ENCODE measurements at regions not wholly inside any gene's neighbourhood (a gene's known extent, or its start where the extent isn't known, plus 50 kb on each side); places are given as distances from the start of the nearest gene placed in this dataset.

DNA sequence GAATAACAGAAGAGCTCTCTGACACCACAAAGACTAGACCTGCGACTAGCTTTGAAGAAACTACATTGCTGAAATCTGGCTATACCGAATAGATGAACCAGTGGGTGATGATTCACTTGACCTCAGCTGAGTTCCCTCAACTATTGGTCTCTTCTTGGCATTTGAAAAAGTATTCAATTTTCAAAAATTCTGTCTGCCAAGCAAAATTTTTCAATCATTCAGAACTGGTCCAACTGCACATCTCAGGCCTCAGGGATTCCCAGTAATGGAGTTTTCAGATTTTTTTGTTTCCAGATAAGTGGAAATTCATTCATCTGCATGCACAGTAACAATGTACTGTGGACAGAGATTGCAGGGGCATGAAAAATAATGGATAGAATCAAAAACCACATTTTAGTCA is 121.4 kb upstream of the NAA20 start:
- Histone ChIP-seq H3K4me1 (ENCODE audit: control insufficient read depth in 1 of 2, extremely low read depth in 1 of 2, insufficient read depth in 2 of 2, low read length in 2 of 2) (no peaks in the 10 kb centered on the region), H3K27ac (ENCODE audit: low read length) (no peak overlapping the region), H3K36me3 (ENCODE audit: control insufficient read depth in 2 of 2, extremely low read depth in 1 of 2, insufficient read depth in 1 of 2, low read length in 1 of 2) (no peaks in the 10 kb centered on the region), H3K27me3 (replicated peaks in 1 of 2; ENCODE audit: control insufficient read depth in 2 of 2, extremely low read depth in 1 of 2, insufficient read depth in 2 of 2, low read length in 1 of 2) (no peaks in the 10 kb centered on the region), H3K4me3 (ENCODE audit: control insufficient read depth in 1 of 2, extremely low read depth in 1 of 2, low read length in 1 of 2) (no peak overlapping the region), H3K9me3 (no peaks in the 10 kb centered on the region)
- no peak overlapping the region for H3K27ac Mint-ChIP-seq
- DNase-seq (no peak), ATAC-seq (replicated peaks in 1 of 4) (no peak)
- ChIA-PET POLR2A (no interaction called here), CTCF (interaction anchor here in 1 of 2 donors (0.6 kb wide), 1 partner anchor 188 kb away, joined by 3 read pairs; no protein-coding TSS in a partner anchor)
- H3K9me3 Mint-ChIP-seq = peaks cover 7 to 9% (median 9%) of the 10 kb centered on the region in 3 donors
- no peak overlapping the region for H3K4me3 Mint-ChIP-seq
- no peaks in the 10 kb centered on the region for H3K36me3 Mint-ChIP-seq
- peaks cover 11 to 13% of the 10 kb centered on the region in 2 donors for H3K27me3 Mint-ChIP-seq
- no peaks in the 10 kb centered on the region for H3K4me1 Mint-ChIP-seq
- WGBS (ENCODE audit: insufficient coverage) = 84% methylated on average over 2 of the region's 2 CpGs

GRCh38 chr20:19897891-19898290 is 119.3 kb upstream of the NAA20 start:
- no peaks in the 10 kb centered on the region for H3K36me3 Mint-ChIP-seq
- no peaks in the 10 kb centered on the region for H3K4me1 ChIP-seq (ENCODE audit: control insufficient read depth in 1 of 2, extremely low read depth in 1 of 2, insufficient read depth in 2 of 2, low read length in 2 of 2)
- ChIA-PET POLR2A (no interaction called here), CTCF (interaction anchor here in 1 of 2 donors (1.3 kb wide), 1 partner anchor 96 kb away, joined by 3 read pairs; no protein-coding TSS in a partner anchor)
- H3K27ac ChIP-seq (ENCODE audit: low read length) = no peak overlapping the region
- peaks cover 6 to 7% of the 10 kb centered on the region in 2 donors for H3K27me3 Mint-ChIP-seq
- no peak for ATAC-seq (replicated peaks in 1 of 4)
- H3K27me3 ChIP-seq (replicated peaks in 1 of 2; ENCODE audit: control insufficient read depth in 2 of 2, extremely low read depth in 1 of 2, insufficient read depth in 2 of 2, low read length in 1 of 2) = peaks cover 0 to 3% of the 10 kb centered on the region in 2 experiments
- H3K4me3 Mint-ChIP-seq = no peak overlapping the region
- H3K27ac Mint-ChIP-seq = no peak overlapping the region
- WGBS (ENCODE audit: insufficient coverage) = 81% methylated on average over 4 of the region's 6 CpGs
- peaks cover 7 to 9% (median 9%) of the 10 kb centered on the region in 3 donors for H3K9me3 Mint-ChIP-seq
- no peak overlapping the region for H3K4me3 ChIP-seq (ENCODE audit: control insufficient read depth in 1 of 2, extremely low read depth in 1 of 2, low read length in 1 of 2)
- DNase-seq = no peak
- H3K4me1 Mint-ChIP-seq = no peaks in the 10 kb centered on the region
- no peaks in the 10 kb centered on the region for H3K36me3 ChIP-seq (ENCODE audit: control insufficient read depth in 2 of 2, extremely low read depth in 1 of 2, insufficient read depth in 1 of 2, low read length in 1 of 2)
- no peaks in the 10 kb centered on the region for H3K9me3 ChIP-seq

GRCh38 chr20:19901226-19901625 is 115.9 kb upstream of the NAA20 start:
- Histone ChIP-seq H3K27ac (ENCODE audit: low read length) (no peak overlapping the region), H3K4me3 (ENCODE audit: control insufficient read depth in 1 of 2, extremely low read depth in 1 of 2, low read length in 1 of 2) (no peak overlapping the region), H3K36me3 (ENCODE audit: control insufficient read depth in 2 of 2, extremely low read depth in 1 of 2, insufficient read depth in 1 of 2, low read length in 1 of 2) (no peaks in the 10 kb centered on the region), H3K4me1 (ENCODE audit: control insufficient read depth in 1 of 2, extremely low read depth in 1 of 2, insufficient read depth in 2 of 2, low read length in 2 of 2) (no peaks in the 10 kb centered on the region), H3K9me3 (no peaks in the 10 kb centered on the region), H3K27me3 (replicated peaks in 1 of 2; ENCODE audit: control insufficient read depth in 2 of 2, extremely low read depth in 1 of 2, insufficient read depth in 2 of 2, low read length in 1 of 2) (peaks cover 0 to 3% of the 10 kb centered on the region in 2 experiments)
- WGBS (ENCODE audit: insufficient coverage) = 96% methylated on average over 6 of the region's 9 CpGs
- no peak for ATAC-seq (replicated peaks in 1 of 4)
- Mint-ChIP-seq H3K4me3 (no peak overlapping the region), H3K4me1 (peaks cover 0 to 4% (median 0%) of the 10 kb centered on the region in 3 donors), H3K36me3 (no peaks in the 10 kb centered on the region), H3K27me3 (peaks cover 8 to 9% of the 10 kb centered on the region in 2 donors), H3K9me3 (peaks cover 7 to 9% (median 9%) of the 10 kb centered on the region in 3 donors), H3K27ac (no peak overlapping the region)
- CTCF ChIA-PET = no interaction called here
- DNase-seq = no peak
- POLR2A ChIA-PET = no interaction called here

- H3K36me3 ChIP-seq (ENCODE audit: control insufficient read depth in 2 of 2, extremely low read depth in 1 of 2, insufficient read depth in 1 of 2, low read length in 1 of 2) = no peaks in the 10 kb centered on the region
- ChIA-PET CTCF (no interaction called here), POLR2A (no interaction called here)
- 17% methylated on average over 7 of the region's 10 CpGs for WGBS (ENCODE audit: insufficient coverage)
- no peaks in the 10 kb centered on the region for H3K9me3 ChIP-seq
- H3K4me1 Mint-ChIP-seq = peaks cover 0 to 4% (median 0%) of the 10 kb centered on the region in 3 donors
- peaks cover 0 to 3% of the 10 kb centered on the region in 2 experiments for H3K27me3 ChIP-seq (replicated peaks in 1 of 2; ENCODE audit: control insufficient read depth in 2 of 2, extremely low read depth in 1 of 2, insufficient read depth in 2 of 2, low read length in 1 of 2)
- H3K9me3 Mint-ChIP-seq = peaks cover 7 to 9% (median 9%) of the 10 kb centered on the region in 3 donors
- no peaks in the 10 kb centered on the region for H3K36me3 Mint-ChIP-seq
- ATAC-seq (replicated peaks in 1 of 4) (no peak), DNase-seq (peak in 4 of 35 experiments; percentile 4 to 28 (median 12))
- no peak overlapping the region for H3K4me3 ChIP-seq (ENCODE audit: control insufficient read depth in 1 of 2, extremely low read depth in 1 of 2, low read length in 1 of 2)
- H3K4me3 Mint-ChIP-seq = no peak overlapping the region
- no peak overlapping the region for H3K27ac Mint-ChIP-seq
- H3K27ac ChIP-seq (ENCODE audit: low read length) = no peak overlapping the region
- peaks cover 8 to 9% of the 10 kb centered on the region in 2 donors for H3K27me3 Mint-ChIP-seq
- H3K4me1 ChIP-seq (ENCODE audit: control insufficient read depth in 1 of 2, extremely low read depth in 1 of 2, insufficient read depth in 2 of 2, low read length in 2 of 2) = no peaks in the 10 kb centered on the region
These were observed 113.9 kb upstream of the NAA20 start for GRCh38 chr20:19903168-19903811.

GRCh38 chr20:19907326-19908056 is 109.7 kb upstream of the NAA20 start:
- ChIA-PET CTCF (no interaction called here), POLR2A (no interaction called here)
- Histone ChIP-seq H3K4me3 (ENCODE audit: control insufficient read depth in 1 of 2, extremely low read depth in 1 of 2, low read length in 1 of 2) (no peak overlapping the region), H3K36me3 (ENCODE audit: control insufficient read depth in 2 of 2, extremely low read depth in 1 of 2, insufficient read depth in 1 of 2, low read length in 1 of 2) (no peaks in the 10 kb centered on the region), H3K9me3 (no peaks in the 10 kb centered on the region), H3K4me1 (ENCODE audit: control insufficient read depth in 1 of 2, extremely low read depth in 1 of 2, insufficient read depth in 2 of 2, low read length in 2 of 2) (no peaks in the 10 kb centered on the region), H3K27ac (ENCODE audit: low read length) (no peak overlapping the region), H3K27me3 (replicated peaks in 1 of 2; ENCODE audit: control insufficient read depth in 2 of 2, extremely low read depth in 1 of 2, insufficient read depth in 2 of 2, low read length in 1 of 2) (no peaks in the 10 kb centered on the region)
- DNase-seq (no peak), ATAC-seq (replicated peaks in 1 of 4) (no peak)
- no peak overlapping the region for H3K27ac Mint-ChIP-seq
- no peak overlapping the region for H3K4me3 Mint-ChIP-seq
- no CpG with 5 or more reads among the region's 3 CpGs for WGBS (ENCODE audit: insufficient coverage)
- H3K27me3 Mint-ChIP-seq = peaks cover 1 to 3% of the 10 kb centered on the region in 2 donors
- peaks cover 0 to 4% (median 0%) of the 10 kb centered on the region in 3 donors for H3K4me1 Mint-ChIP-seq
- H3K9me3 Mint-ChIP-seq = no peaks in the 10 kb centered on the region
- no peaks in the 10 kb centered on the region for H3K36me3 Mint-ChIP-seq

GRCh38 chr20:19908576-19908975 is 108.6 kb upstream of the NAA20 start:
- 100% methylated on average over 1 of the region's 4 CpGs for WGBS (ENCODE audit: insufficient coverage)
- no peaks in the 10 kb centered on the region for H3K4me1 ChIP-seq (ENCODE audit: control insufficient read depth in 1 of 2, extremely low read depth in 1 of 2, insufficient read depth in 2 of 2, low read length in 2 of 2)
- no peak overlapping the region for H3K4me3 ChIP-seq (ENCODE audit: control insufficient read depth in 1 of 2, extremely low read depth in 1 of 2, low read length in 1 of 2)
- DNase-seq (no peak), ATAC-seq (replicated peaks in 1 of 4) (no peak)
- no peaks in the 10 kb centered on the region for H3K27me3 Mint-ChIP-seq
- CTCF ChIA-PET = interaction anchor here in 1 of 2 donors (0.6 kb wide), 1 partner anchor 10 kb away, joined by 3 read pairs; no protein-coding TSS in a partner anchor
- no peaks in the 10 kb centered on the region for H3K27me3 ChIP-seq (replicated peaks in 1 of 2; ENCODE audit: control insufficient read depth in 2 of 2, extremely low read depth in 1 of 2, insufficient read depth in 2 of 2, low read length in 1 of 2)
- POLR2A ChIA-PET = no interaction called here
- H3K27ac ChIP-seq (ENCODE audit: low read length) = no peak overlapping the region
- H3K4me1 Mint-ChIP-seq = no peaks in the 10 kb centered on the region
- no peaks in the 10 kb centered on the region for H3K36me3 Mint-ChIP-seq
- H3K27ac Mint-ChIP-seq = no peak overlapping the region
- no peaks in the 10 kb centered on the region for H3K36me3 ChIP-seq (ENCODE audit: control insufficient read depth in 2 of 2, extremely low read depth in 1 of 2, insufficient read depth in 1 of 2, low read length in 1 of 2)
- H3K4me3 Mint-ChIP-seq = no peak overlapping the region
- H3K9me3 ChIP-seq = no peaks in the 10 kb centered on the region
- no peaks in the 10 kb centered on the region for H3K9me3 Mint-ChIP-seq

All from T-cell (primary cell).